ENCODE measurements at regions not wholly inside any gene's neighbourhood (a gene's known extent, or its start where the extent isn't known, plus 50 kb on each side); places are given as distances from the start of the nearest gene placed in this dataset.

DNA sequence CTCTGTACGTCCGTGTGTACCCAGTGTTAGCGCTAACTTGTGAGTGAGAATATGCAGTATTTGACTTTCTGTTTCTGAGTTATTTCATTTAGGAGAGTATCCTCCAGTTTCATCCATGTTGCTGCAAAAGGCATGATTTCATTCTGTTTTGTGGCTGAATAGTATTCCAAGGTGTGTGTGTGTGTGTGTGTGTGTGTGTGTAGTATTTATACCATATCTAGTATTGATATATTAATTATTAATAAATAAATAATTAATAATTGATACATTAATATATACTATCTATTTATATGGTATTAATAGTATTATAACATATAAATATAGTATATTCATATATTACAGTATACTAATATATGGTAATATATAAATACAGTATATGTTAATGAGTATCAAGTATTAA lies 101.8 kb upstream of the CCND2 start:
- DNase-seq (no peak), ATAC-seq (ENCODE audit: low read depth) (no peak)
- Mint-ChIP-seq H3K27ac (no peak overlapping the region), H3K36me3 (ENCODE audit: low read depth) (no peaks in the 10 kb centered on the region), H3K4me1 (peaks cover 30% of the 10 kb centered on the region), H3K9me3 (no peaks in the 10 kb centered on the region), H3K4me3 (no peak overlapping the region), H3K27me3 (no peaks in the 10 kb centered on the region)
- no peak for TF ChIP-seq CTCF (IDR thresholded peaks at IDR 0.05)
- CTCF ChIA-PET = no interaction called here
- intact Hi-C loops (cut with micrococcal nuclease) = no loop called here
- POLR2A ChIA-PET = no interaction called here

DNA sequence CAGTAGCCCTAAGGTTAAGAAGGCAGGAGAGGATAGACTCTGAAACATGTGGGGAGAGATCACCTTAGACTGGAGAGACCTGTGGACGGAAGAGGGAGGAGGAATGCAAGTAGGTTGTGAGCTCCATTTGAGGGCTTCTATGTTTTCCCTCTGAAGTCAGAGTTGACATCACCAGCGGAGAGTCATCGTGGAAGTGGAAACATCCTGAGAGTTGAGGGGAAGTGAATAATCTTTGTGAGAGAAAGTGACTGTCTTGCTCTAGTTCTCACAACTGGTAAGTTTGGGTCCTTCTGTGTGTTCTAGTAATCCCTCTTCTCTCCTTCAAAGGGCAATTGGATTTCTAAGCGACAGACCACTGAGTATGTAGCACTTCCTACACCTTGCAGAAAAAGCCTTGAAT lies 103.6 kb upstream of the CCND2 start:
- no peak for ATAC-seq (ENCODE audit: low read depth)
- H3K27me3 Mint-ChIP-seq = no peaks in the 10 kb centered on the region
- TF ChIP-seq CTCF (IDR thresholded peaks at IDR 0.05) = no peak
- POLR2A ChIA-PET = interaction anchor here (0.7 to 10.0 kb wide), 5 partner anchors 9 to 134 kb away, joined by 3 to 199 read pairs (median 4); partner anchors contain the start of gene CCND2
- peaks cover 39% of the 10 kb centered on the region for H3K4me1 Mint-ChIP-seq
- H3K9me3 Mint-ChIP-seq = no peaks in the 10 kb centered on the region
- peak overlapping the region; percentile 2 for H3K4me3 Mint-ChIP-seq
- CTCF ChIA-PET = interaction anchor here (1.8 to 2.3 kb wide), 2 partner anchors 63 to 107 kb away, joined by 6 to 7 read pairs; no protein-coding TSS in a partner anchor
- H3K36me3 Mint-ChIP-seq (ENCODE audit: low read depth) = no peaks in the 10 kb centered on the region
- DNase-seq = no peak
- H3K27ac Mint-ChIP-seq = peak overlapping the region; percentile 2
- intact Hi-C loops (cut with micrococcal nuclease) = loop anchor here (2.0 kb wide), 1 partner anchor 13 kb away; no protein-coding TSS in a partner anchor

- DNase-seq = no peak
- H3K4me1 Mint-ChIP-seq = peaks cover 42% of the 10 kb centered on the region
- peak overlapping the region; percentile 2 for H3K27ac Mint-ChIP-seq
- intact Hi-C loops (cut with micrococcal nuclease) = loop anchor here (2.0 kb wide), 1 partner anchor 13 kb away; no protein-coding TSS in a partner anchor
- H3K27me3 Mint-ChIP-seq = no peaks in the 10 kb centered on the region
- POLR2A ChIA-PET = interaction anchor here (0.7 to 10.0 kb wide), 5 partner anchors 9 to 134 kb away, joined by 3 to 199 read pairs (median 4); partner anchors contain the start of gene CCND2
- no peaks in the 10 kb centered on the region for H3K9me3 Mint-ChIP-seq
- CTCF ChIA-PET = interaction anchor here (1.8 to 2.3 kb wide), 2 partner anchors 62 to 107 kb away, joined by 6 to 7 read pairs; no protein-coding TSS in a partner anchor
- no peak for TF ChIP-seq CTCF (IDR thresholded peaks at IDR 0.05)
- peak overlapping the region; percentile 2 for H3K4me3 Mint-ChIP-seq
- no peaks in the 10 kb centered on the region for H3K36me3 Mint-ChIP-seq (ENCODE audit: low read depth)
- no peak for ATAC-seq (ENCODE audit: low read depth)
Observed at GRCh38 chr12:4169531-4169930, 104.0 kb upstream of the CCND2 start.

DNA sequence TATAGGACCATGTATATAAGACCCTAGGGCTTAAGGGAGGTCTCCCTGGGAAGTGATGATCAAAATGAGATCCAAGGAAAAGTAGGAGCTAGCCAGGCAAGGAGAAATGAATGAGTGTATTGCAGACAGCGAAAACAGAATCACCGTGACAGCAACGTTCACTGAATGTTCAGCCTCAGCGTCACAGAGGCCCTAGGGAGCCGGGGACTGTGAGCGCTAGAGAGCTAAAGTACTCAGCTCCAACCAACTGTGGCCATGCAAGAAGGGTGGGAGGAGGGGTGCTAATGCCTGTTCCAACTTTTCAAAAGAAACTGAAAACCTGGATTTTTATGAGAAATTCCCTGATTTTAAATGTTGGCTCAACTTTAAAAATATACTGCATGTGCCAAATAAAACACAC lies 105.5 kb upstream of the CCND2 start:
- peaks cover 47% of the 10 kb centered on the region for H3K4me1 Mint-ChIP-seq
- POLR2A ChIA-PET = interaction anchor here (0.9 to 10.0 kb wide), 9 partner anchors 9 to 103 kb away, joined by 3 to 199 read pairs (median 4); partner anchors contain the start of gene CCND2
- DNase-seq (peak; percentile 44), ATAC-seq (ENCODE audit: low read depth) (peak; percentile 83)
- intact Hi-C loops (cut with micrococcal nuclease) = loop anchor here (1.0 to 2.0 kb wide), 8 partner anchors 15 to 101 kb away; no protein-coding TSS in a partner anchor
- H3K4me3 Mint-ChIP-seq = peak overlapping the region; percentile 16
- CTCF ChIA-PET = interaction anchor here (0.7 to 2.3 kb wide), 6 partner anchors 13 to 109 kb away, joined by 3 to 7 read pairs (median 3); no protein-coding TSS in a partner anchor
- no peaks in the 10 kb centered on the region for H3K27me3 Mint-ChIP-seq
- no peaks in the 10 kb centered on the region for H3K9me3 Mint-ChIP-seq
- TF ChIP-seq CTCF (IDR thresholded peaks at IDR 0.05) = no peak
- peak overlapping the region; percentile 75 for H3K27ac Mint-ChIP-seq
- no peaks in the 10 kb centered on the region for H3K36me3 Mint-ChIP-seq (ENCODE audit: low read depth)

Measured in activated B cell treated with CpG ODN at 0.5 μM for 24 hours (primary cell).